GM12872 (cell line): ENCODE measurements at regions not wholly inside any gene's neighbourhood (a gene's known extent, or its start where the extent isn't known, plus 50 kb on each side); places are given as distances from the start of the nearest gene placed in this dataset.

Source experiments
- CTCF ChIP-seq: IDR thresholded peaks from 3 replicates; pipeline ENCODE4 v1.5.1; 2011; ENCODE audit warnings: low read depth, mild to moderate bottlenecking, low read length, moderate library complexity; ENCODE audit not compliant: insufficient read depth

GRCh38 chr2:139720056-139720455 is 939.9 kb upstream of the NXPH2 start:
- TF ChIP-seq CTCF, result no peak

GRCh38 chr2:139704606-139705005 is 924.4 kb upstream of the NXPH2 start:
- no peak for TF ChIP-seq CTCF

GRCh38 chr2:139694327-139694726 is 914.1 kb upstream of the NXPH2 start:
- TF ChIP-seq CTCF, result no peak

GRCh38 chr2:139686205-139686604 is 906.0 kb upstream of the NXPH2 start:
- TF ChIP-seq CTCF, result no peak

GRCh38 chr2:139685090-139685983 is 905.1 kb upstream of the NXPH2 start:
- TF ChIP-seq CTCF, result no peak

- TF ChIP-seq CTCF, result no peak
These were observed 904.2 kb upstream of the NXPH2 start for GRCh38 chr2:139684286-139684860.

- TF ChIP-seq CTCF, result no peak
These were observed 894.4 kb upstream of the NXPH2 start for GRCh38 chr2:139674577-139674976.
